Mesothelial cell of epicardium (in vitro differentiated cells): ENCODE measurements at regions not wholly inside any gene's neighbourhood (a gene's known extent, or its start where the extent isn't known, plus 50 kb on each side); places are given as distances from the start of the nearest gene placed in this dataset.

Source experiments
- DNase-seq, 2 experiments: peaks; one replicate each; pipeline ENCODE4 v3.0.0; 2021; ENCODE audit warnings: low spot score in 2 of 2; ENCODE audit not compliant: unreplicated experiment in 2 of 2
- H3K27ac Mint-ChIP-seq: 2 replicates; pipeline ENCODE4 v1.8.0; 2021; ENCODE audit warnings: mixed read lengths
- H3K27me3 Mint-ChIP-seq: 2 replicates; pipeline ENCODE4 v1.8.0; 2021; ENCODE audit warnings: low read depth, mixed read lengths
- H3K36me3 Mint-ChIP-seq: 2 replicates; pipeline ENCODE4 v1.8.0; 2021; ENCODE audit warnings: mixed read lengths
- H3K4me1 Mint-ChIP-seq: 2 replicates; pipeline ENCODE4 v1.8.0; 2021; ENCODE audit warnings: mixed read lengths
- H3K4me3 Mint-ChIP-seq: 2 replicates; pipeline ENCODE4 v1.8.0; 2021; ENCODE audit warnings: mild to moderate bottlenecking, moderate library complexity, mixed read lengths
- H3K9me3 Mint-ChIP-seq: 2 replicates; pipeline ENCODE4 v1.8.0; 2021; ENCODE audit warnings: mixed read lengths
- CTCF ChIP-seq: fragments of 200-600 bp; sonication (generic); IDR thresholded peaks from one replicate; pipeline ENCODE4 v1.5.0; 2021; ENCODE audit warnings: antibody characterized with exemption; ENCODE audit not compliant: unreplicated experiment

GRCh38 chr7:145633513-145633912 lies 483.1 kb upstream of the CNTNAP2 start:
- no peak for TF ChIP-seq CTCF
- no peak for DNase-seq
- no peaks in the 10 kb centered on the region for H3K36me3 Mint-ChIP-seq
- no peaks in the 10 kb centered on the region for H3K9me3 Mint-ChIP-seq
- H3K4me3 Mint-ChIP-seq: no peak overlapping the region
- no peak overlapping the region for H3K27ac Mint-ChIP-seq
- H3K27me3 Mint-ChIP-seq: no peaks in the 10 kb centered on the region
- H3K4me1 Mint-ChIP-seq: no peaks in the 10 kb centered on the region

GRCh38 chr7:145624618-145625017 lies 492.0 kb upstream of the CNTNAP2 start:
- Mint-ChIP-seq H3K4me3 (no peak overlapping the region), H3K9me3 (no peaks in the 10 kb centered on the region), H3K36me3 (no peaks in the 10 kb centered on the region), H3K4me1 (no peaks in the 10 kb centered on the region), H3K27me3 (no peaks in the 10 kb centered on the region), H3K27ac (no peak overlapping the region)
- no peak for TF ChIP-seq CTCF
- no peak for DNase-seq

- peaks cover 55% of the 10 kb centered on the region for H3K9me3 Mint-ChIP-seq
- H3K27ac Mint-ChIP-seq: no peak overlapping the region
- DNase-seq: no peak
- no peaks in the 10 kb centered on the region for H3K4me1 Mint-ChIP-seq
- no peak for TF ChIP-seq CTCF
- H3K36me3 Mint-ChIP-seq: no peaks in the 10 kb centered on the region
- no peak overlapping the region for H3K4me3 Mint-ChIP-seq
- no peaks in the 10 kb centered on the region for H3K27me3 Mint-ChIP-seq
Observed at GRCh38 chr7:145605963-145606362, 510.6 kb upstream of the CNTNAP2 start.

GRCh38 chr7:145599376-145599775 lies 517.2 kb upstream of the CNTNAP2 start:
- H3K36me3 Mint-ChIP-seq: no peaks in the 10 kb centered on the region
- H3K9me3 Mint-ChIP-seq: peaks cover 31% of the 10 kb centered on the region
- H3K27me3 Mint-ChIP-seq: no peaks in the 10 kb centered on the region
- H3K4me1 Mint-ChIP-seq: no peaks in the 10 kb centered on the region
- H3K27ac Mint-ChIP-seq: no peak overlapping the region
- no peak for TF ChIP-seq CTCF
- H3K4me3 Mint-ChIP-seq: no peak overlapping the region
- no peak for DNase-seq

GRCh38 chr7:145584401-145584800 lies 532.2 kb upstream of the CNTNAP2 start:
- H3K9me3 Mint-ChIP-seq: peaks cover 36% of the 10 kb centered on the region
- no peak overlapping the region for H3K4me3 Mint-ChIP-seq
- H3K36me3 Mint-ChIP-seq: no peaks in the 10 kb centered on the region
- no peaks in the 10 kb centered on the region for H3K4me1 Mint-ChIP-seq
- no peak overlapping the region for H3K27ac Mint-ChIP-seq
- no peak for DNase-seq
- H3K27me3 Mint-ChIP-seq: no peaks in the 10 kb centered on the region
- no peak for TF ChIP-seq CTCF

GRCh38 chr7:145582742-145583303 lies 533.8 kb upstream of the CNTNAP2 start:
- Mint-ChIP-seq H3K4me1 (no peaks in the 10 kb centered on the region), H3K9me3 (peaks cover 43% of the 10 kb centered on the region), H3K27me3 (no peaks in the 10 kb centered on the region), H3K4me3 (no peak overlapping the region), H3K36me3 (no peaks in the 10 kb centered on the region), H3K27ac (no peak overlapping the region)
- no peak for DNase-seq
- no peak for TF ChIP-seq CTCF
